UCSD-AML1 (cell line): ENCODE measurements at regions not wholly inside any gene's neighbourhood (a gene's known extent, or its start where the extent isn't known, plus 50 kb on each side); places are given as distances from the start of the nearest gene placed in this dataset.

Source experiments
- DNase-seq: peaks from one replicate; lab custom pipeline; 2025; ENCODE audit not compliant: unreplicated experiment; lab: John Stamatoyannopoulos, UW

DNA sequence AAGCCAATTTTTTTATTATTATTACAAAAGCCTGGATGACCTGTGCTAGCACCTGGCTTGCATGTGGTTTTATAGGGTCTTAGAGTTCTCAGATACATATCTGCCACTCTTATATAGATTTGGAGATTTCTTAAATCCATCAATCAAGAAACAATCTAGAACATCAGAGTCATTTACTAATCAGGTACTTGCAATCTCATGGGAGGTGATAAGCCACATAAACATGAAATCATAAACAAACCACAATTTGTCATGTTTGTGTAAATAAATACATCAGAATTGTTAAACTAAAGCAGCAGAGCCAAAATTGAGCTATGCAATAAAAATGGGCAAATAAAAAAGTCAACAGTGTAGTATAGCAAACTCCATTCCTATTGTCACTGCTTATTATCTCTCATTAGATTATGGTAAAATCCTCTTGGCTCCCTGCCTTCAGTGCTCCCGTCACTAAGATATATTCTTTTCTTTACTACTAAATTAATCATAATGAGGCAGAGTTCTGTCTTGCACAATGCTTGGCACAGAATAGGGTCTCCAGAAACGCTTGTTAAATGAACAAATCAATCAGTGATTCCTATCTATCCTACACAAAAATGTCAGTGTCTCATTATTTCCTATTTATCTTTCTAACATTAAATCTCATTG lies 108.7 kb upstream of the TTC29 start:
- no peak for DNase-seq

DNA sequence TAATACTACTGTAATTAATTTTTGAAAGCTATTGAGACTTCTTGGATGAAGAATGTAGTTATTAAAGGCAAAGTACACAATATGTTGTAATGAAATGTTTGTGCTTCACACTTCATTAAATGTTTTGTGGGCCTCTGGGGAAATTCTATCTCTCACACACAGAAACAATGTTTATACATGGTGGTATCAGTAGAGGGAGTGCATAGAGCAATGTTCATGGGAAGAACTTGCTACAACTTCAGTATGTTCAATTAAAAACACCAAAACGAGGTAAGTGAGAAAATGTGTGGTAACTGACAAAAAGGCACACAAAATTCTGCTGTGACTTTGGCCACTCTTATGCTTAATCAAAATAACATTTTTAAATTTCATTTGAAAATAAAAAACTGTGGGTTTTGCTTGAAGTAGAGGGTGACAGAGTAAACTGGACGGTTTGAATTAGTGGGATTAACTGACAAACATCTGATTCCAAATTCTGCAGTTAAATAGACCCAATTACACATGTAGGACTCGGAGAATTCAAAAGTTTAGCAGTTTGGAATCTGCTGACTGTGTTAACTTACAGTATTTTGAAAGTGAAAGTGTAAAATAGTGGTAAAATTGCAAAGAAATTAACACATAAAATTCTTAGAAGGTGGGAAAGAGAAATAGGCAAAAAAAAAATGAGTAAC lies 111.4 kb upstream of the TTC29 start:
- DNase-seq = no peak

DNA sequence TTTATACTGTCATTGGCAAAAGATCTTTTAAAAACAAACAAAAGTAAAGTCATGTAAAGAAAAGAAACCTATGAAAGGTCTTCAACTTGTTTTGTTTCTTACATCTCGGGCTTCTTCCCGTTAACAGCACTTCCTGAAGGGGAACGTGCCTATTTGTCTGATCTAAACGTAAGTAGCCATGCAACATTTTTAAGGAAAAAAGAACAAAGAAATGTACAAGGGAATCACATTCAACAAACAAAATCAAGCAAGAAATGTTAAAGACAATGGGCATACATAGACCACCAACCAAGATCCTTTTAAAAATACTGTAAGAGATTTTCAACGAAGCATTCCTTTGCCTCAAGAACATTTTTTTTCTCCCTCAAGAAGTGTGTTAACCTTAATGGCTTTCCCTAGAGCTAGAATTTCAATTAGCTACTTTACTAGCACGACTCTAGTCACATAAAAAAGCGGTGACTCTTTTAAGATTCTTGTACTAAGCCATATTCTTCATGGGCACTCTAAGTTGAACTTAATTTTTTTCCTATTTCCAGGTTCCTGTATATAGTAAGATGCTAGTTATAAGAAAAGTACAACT lies 112.0 kb upstream of the TTC29 start:
- no peak for DNase-seq

DNA sequence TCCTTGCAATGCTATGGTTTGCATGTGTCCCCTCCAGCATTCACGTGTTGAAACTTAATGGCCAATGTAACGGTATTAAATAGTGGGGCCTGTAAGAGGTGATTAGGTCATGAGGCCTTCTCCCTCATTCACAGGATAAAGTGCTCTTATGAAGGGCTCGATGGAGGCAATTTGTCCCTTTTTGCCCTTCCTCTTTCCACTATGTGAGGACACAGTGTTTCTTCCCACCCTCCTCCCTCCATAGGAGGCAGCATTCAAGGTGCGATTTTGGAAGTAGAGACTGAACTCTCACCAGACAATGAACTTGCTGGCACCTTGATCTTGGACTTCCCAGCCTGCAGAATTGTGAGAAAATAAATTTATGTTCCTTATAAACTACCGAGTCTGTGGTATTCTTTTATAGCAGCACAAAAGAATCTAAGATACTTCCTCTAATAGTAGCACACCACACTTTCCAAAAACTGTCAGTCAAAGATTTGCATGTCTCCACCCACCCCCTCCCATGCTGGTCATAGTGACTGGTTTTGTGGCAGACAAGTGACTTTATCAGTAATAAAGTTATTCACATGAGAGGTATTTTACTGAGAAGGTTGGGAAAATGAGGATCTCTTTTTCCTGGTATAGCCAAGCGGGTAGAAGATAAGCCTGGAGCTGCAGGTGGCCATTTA lies 113.5 kb upstream of the TTC29 start:
- no peak for DNase-seq

DNA sequence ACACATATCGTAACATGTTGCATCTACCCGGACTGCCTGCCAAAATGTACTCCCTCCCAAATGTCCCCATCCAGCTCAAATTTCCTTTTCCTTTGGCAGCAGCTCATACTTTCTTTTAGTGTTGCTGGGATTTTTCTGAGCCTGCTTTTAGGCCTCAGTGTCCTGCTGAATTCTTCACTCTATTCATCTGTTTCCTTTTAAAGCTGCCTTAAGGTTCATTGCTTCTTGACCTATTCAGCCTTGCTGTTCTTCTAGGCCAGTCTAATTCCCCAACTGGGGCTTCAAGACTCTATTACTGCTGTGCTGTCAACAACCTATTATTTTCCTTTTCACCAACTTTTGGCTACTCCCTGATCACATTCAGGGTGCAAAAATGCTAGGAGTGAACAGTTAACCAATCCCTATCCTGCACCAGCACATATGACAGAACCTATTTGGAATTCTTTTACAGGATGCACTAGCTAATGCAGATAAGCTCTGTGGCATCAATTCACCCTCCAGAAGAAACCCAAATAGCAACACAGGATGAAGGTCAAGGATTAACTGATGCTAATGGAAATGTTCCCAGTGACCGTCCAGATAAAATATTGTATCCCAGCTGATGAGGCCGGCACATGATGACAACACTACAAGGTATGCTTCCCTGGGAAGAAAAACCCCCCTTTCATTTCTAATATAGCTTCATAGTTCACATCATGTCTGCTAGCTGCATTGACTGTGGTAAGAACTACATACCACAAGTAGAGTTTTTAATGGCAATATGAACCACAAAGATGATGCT lies 114.7 kb upstream of the TTC29 start:
- DNase-seq = no peak

DNA sequence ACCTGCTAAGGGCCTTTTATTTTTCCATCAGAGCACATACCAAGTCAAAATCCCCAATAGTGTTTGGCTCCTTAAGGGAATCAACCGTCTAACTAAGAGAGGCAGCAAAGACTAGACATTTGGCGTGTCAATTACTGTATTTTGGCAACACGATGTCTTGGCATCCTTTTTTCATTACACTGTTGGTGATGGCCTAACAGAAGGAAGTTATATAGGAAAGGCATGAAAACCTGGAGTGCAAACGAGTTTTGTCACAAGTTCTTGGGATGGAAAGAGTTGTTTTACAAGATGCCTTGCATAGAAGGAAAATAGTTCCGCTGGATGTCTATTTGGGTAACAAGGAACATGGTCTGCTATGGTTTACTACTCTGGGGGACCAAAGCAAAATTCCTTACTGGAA lies 119.2 kb upstream of the TTC29 start:
- no peak for DNase-seq

DNA sequence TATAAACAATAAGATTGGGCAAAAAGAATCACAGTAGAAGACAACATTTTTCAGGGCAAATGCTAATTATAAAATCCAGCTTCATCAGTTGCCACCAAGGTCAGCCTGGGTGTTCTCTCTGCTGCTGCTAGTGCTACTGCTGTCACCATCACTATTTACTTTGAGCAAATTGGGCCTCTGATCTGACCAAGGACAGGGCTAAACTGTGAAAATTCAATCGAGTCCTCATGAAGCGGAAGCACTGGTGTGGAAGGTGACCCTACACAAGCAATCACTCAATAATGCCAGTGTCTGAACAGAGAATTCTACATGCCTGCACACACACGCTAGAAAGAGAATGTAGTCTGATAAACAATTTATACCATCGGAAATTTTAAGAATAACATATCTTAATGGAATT lies 122.9 kb upstream of the TTC29 start:
- DNase-seq = no peak

DNA sequence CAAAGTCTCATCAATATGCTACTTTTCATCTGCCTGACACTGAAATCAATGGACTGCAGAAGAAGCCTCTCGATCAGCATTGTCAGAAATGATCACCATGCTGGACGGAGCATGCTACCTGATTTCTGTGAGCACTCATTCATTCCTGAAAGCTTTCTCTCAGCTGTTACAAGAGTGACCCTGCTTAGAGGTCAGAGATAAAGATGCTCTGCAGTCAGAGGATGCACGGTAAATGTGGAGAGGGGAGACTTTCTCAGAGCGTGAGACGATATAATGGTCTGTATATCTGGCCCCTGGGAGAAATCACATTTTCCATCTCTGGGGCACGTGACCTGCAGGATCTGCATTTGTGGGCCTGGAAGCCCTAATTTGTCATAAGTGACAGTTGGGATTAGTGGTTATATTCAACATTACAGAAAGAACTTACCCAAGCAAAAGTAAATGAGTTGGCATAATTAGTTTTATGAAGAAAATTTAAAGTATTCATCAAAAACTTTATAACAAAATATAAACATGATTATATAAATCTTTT lies 125.6 kb upstream of the TTC29 start:
- no peak for DNase-seq

DNA sequence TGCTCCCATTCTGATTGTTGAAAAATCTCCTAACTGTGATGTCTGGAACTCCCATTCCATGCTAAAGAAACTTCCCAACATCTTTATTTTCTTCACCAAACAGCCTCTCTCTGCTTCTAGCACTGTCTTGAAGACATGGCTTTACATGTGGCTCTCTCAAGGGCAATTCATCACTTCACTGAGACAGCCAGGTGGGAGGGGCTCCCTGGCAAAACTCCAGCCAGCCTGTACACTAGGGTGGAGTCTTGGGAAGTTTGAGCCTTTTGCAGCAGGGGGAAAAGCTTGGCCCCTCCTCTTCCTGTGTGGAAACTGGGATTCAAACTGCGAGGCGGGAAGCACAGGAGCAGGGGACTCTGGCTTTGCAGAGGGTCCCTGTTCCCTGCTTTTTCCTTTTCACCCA lies 130.5 kb upstream of the TTC29 start:
- no peak for DNase-seq

DNA sequence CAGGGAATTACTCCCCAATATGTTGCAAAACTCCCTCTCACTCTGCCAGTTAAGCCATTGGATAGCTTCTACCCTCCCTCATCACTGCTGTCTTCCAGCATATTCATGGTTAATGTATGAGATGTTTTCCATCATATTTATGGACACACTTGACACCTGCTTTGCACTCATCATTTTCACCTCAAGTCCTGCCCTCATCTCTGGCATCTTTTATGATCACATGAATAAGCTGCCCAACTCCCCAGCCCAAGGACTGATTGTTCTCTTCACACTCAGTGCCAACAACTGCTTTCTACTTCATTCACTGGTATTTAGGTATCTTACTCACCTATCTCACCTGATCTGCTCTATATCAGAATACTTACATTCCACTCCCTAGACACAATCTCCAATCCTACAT lies 131.1 kb upstream of the TTC29 start:
- no peak for DNase-seq

DNA sequence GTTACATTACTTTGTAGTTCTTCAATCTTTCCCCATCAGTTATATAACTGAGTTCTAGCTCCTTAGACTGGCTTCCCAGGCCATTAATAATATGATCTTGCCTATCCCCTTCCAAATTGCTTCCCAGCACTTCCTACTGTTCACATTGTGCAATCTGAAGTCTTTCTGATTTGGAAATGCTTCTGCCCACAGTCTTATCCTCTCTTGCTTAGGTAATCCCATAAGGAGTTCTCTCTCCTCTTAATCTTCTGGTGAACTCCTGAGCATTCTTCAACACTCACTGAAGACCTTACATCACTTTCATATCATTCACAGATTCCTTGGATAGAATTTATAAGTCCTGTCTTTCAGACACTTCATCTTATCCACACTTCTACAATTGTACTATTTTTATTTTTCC lies 132.7 kb upstream of the TTC29 start:
- DNase-seq = no peak

DNA sequence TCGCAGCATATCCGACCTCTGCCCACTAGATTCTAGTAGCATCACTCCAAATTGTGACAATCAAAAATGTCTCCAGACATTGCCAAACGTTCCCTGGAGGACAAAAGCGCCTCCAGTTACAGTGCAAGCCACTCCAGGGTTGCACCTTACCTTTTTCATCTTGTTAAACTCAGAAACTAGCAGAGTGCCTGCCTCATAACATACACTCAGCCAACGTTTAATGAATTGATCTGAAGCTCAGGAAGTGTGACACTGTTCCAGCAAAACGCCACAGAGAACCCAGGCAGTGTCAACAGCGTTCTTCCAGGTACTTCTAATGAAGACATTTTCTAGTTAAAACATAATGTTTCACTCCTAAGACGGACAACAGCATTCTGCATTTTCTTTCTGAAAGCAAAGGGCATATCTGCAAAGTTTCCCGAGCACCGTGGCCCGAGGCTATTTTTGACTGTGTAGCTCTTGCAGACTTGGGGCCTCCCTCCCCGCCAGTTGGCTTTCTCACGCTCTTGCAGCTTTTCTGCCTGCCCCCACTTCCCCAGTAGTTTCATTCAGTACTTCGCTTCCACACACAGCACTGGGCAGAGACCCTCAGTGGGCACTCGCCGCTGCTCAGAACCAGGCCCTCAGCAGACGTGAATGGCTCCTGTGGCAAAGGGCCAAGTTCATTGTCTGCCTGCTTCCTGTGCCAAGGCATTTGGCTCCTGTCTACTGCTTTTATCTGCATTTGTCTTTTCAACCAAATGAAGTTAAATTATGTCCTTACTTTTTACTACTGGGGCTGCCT lies 133.4 kb upstream of the TTC29 start:
- DNase-seq = no peak

DNA sequence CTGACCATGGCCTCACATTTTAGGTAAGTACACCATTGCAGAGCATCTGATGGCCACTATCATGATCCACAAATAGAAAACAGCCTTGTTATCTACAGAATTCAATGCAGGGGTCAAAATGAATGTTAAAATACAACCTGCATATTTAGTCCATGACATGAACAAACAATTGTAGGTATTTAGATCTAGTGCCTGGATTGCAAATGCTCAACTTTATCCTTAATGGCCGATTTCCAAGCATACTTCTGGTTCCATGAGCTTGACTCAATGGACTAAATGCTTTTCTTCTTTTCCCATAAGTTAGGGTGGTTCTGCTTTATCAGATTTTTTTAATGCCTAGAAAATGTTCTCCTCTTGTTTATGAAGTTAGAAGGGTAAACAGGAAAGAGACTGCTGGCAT lies 139.2 kb upstream of the TTC29 start:
- no peak for DNase-seq

DNA sequence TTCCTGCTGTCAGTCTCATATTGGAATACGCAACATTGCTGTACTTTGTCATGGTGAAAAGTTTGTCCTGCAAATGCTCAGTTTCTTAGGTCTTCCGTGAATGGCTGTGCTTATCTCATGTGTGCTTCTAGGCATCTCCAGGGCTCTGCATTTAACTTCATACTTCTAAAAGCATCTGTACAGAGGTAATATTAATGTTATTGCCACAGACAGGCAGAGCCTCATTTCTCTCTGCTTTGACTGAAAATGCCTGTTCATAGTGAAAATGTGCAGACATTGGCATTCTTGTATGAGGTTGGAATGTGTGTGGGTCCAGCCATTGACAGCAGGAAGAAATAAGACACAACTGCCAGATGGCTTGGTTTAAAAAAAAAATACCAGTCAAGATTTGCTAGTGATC lies 140.1 kb upstream of the TTC29 start:
- no peak for DNase-seq

DNA sequence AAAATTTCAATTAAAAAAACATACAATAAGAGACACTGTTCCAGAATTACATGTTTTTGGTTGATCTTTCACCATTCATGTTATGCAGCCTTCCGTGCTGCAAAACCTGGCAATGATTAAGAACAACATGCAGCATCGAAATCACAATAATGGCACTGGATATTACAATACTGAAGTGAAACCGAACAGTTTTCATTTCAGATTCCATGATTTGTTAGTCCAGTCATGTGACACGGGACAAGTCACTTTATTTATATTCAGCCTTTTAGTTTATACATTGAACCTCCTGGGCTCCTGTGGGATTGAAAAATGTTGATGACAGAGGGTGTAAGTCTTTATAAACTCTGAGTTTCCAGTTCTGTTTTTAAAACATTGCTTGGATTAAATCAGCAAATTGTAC lies 142.5 kb upstream of the TTC29 start:
- DNase-seq = no peak

DNA sequence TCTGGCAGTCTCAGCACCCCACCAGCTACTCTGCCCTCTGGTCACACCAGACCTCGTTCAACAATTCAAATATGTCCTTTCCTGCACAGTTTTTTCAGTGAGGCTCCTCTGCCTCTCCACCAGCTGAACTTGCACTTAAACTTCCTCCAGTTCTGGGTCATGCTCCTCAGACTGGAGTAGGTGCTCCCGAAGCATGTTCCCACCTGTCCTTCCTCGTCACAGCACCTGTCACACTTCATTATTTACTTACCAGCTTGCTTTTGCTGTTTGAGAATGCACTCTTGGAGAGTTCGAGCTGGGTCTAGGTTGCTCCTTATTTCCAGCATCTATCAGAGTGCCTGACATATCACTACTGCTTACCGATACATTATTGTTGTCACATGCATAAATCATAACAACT lies 144.8 kb upstream of the TTC29 start:
- DNase-seq = no peak

DNA sequence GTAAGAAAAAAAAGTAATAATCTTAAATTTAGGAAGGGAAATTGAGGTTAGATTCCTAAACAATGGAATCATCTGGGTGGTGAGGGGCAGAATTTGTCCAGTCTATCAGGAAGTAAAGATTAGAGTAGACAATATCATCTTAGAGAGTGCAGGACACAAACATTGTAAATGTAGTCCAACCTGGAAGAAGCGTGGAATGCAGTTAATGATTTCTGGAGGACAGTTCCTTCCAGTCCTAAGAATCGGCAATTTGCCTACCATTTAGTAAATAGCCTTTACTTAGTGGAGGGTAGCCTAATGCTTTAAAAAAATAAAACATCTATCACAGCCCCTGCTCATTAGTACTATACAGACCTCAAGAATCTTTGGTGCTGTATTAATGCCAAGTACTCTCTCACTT lies 147.5 kb upstream of the TTC29 start:
- no peak for DNase-seq

DNA sequence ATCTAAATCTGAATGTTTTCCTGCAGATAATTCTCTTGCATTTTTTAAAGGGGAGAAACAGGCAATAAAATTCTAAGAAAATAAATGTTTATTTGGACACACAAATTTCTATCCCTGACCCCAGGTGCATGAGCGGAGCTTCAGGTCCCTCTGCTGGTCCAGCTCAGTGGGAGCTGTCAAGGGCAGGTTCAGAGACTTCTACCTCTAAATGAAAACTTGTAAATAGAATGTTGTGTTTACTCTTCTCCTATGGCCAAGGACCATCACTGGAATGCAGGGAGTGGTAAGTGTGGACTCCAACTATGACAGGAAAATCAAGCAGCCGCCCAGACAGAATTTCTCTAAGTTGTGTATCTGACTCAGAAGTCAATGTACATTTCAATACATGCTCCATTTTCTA lies 148.6 kb upstream of the TTC29 start:
- DNase-seq = no peak

DNA sequence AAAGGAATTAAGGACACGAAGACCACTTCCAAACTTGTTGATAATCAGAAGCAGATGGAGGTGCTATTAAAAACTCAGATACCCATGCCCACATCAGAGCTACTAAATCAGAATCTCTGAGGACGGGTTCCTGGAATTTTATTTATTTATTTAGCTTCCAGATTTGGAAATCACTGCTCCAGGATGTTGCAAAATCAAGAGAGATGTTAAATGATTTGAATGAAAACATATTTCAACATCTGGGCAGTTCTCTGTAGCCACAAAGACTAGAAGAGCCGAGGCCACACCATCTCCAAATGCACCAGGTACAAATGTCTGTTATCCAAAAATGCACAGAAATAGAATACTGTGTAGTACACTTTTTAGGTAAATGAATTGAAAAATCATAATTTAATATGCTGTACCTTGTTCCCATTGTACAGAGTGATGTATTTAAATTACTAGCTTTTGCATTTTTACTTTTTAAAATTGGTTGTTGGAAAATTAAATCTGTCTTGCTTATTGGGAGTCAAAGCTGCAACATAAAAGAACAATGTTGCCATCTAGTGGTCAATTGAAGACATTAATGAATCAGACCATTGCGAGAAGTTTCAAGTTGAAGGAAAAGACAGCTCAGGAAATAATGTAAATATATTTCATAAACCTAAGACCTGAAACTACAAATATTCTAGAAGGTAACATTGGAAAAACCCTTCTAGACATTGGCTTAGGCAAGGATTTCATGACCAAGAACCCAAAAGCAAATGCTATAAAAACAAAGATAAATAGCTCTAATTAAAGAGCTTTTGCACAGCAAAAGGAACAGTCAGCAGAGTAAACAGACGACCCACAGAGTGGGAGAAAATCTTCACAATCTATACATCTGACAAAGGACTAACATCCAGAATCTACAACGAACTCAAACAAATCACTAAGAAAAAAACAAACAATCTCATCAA lies 151.3 kb upstream of the TTC29 start:
- DNase-seq = no peak
